ENCODE measurements at regions not wholly inside any gene's neighbourhood (a gene's known extent, or its start where the extent isn't known, plus 50 kb on each side); places are given as distances from the start of the nearest gene placed in this dataset.

DNA sequence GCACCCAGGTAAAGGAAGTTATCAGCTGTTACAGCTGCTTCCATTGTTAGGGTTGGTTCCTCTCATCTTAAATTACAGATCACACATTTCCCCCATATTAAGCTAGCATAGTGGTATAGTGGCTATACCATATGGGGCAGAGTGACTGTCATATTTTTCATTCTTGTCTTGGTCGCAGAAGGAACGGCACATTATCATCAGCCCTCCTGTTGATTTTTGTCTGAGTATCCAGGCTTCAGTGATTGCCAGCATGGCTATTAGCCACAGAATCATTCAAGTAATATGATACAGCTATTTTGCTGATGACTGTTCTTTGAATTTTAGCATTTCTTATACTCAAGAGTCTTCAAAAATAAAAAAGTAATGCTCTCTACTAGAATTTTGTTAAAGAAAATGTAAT lies 240.9 kb downstream of the LIG4 start:
- H3K4me3 ChIP-seq (replicated peaks; ENCODE audit: low read depth, low read length) = no peak overlapping the region
- TF ChIP-seq, protein P1, sequence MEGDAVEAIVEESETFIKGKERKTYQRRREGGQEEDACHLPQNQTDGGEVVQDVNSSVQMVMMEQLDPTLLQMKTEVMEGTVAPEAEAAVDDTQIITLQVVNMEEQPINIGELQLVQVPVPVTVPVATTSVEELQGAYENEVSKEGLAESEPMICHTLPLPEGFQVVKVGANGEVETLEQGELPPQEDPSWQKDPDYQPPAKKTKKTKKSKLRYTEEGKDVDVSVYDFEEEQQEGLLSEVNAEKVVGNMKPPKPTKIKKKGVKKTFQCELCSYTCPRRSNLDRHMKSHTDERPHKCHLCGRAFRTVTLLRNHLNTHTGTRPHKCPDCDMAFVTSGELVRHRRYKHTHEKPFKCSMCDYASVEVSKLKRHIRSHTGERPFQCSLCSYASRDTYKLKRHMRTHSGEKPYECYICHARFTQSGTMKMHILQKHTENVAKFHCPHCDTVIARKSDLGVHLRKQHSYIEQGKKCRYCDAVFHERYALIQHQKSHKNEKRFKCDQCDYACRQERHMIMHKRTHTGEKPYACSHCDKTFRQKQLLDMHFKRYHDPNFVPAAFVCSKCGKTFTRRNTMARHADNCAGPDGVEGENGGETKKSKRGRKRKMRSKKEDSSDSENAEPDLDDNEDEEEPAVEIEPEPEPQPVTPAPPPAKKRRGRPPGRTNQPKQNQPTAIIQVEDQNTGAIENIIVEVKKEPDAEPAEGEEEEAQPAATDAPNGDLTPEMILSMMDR (IDR thresholded peaks at IDR 0.05; ENCODE audit: low read depth, low read length, missing control alignments) = no peak
- DNase-seq (ENCODE audit: extremely low read depth, low read depth) = no peak

DNA sequence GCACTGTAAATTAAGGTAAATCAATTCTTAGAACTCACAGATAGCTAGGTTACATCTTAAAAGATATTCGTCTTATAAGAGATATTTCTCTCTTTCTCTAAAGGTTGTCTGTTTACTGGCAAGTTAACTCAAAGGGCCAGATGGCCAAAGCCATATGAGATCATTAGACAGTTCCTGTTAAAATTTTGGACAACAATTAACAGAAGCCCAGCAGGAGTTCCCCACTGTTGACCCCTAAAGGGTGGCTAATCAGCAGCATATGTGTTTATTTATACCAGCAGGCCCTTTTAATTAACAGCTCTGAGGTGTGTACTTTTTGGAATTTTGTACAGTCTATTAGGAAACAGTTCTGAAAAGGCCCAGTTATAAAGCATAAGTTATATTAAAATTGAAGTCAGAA lies 245.8 kb downstream of the LIG4 start:
- H3K4me3 ChIP-seq (replicated peaks; ENCODE audit: low read depth, low read length) = no peak overlapping the region
- TF ChIP-seq, protein P1 (IDR thresholded peaks at IDR 0.05; ENCODE audit: low read depth, low read length, missing control alignments) = no peak
- DNase-seq (ENCODE audit: extremely low read depth, low read depth) = no peak

DNA sequence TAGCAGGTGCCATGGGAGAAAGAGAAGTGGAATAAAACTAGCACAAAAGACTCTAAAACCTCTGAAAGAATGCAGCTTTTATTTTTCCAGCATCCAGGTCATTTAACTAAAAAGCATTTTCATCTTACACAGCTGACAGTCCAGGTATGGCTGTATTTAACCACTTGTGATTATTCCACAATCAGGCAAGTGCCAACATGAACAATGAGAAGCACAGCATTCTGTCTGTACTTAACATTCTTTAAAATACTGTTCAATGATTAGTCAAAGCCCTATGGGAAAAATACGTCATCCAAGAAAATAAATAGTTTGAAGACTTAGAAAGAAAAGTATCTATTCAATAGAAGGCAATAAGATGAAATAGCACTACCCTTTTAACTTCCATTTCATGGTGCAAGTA lies 246.9 kb downstream of the LIG4 start:
- TF ChIP-seq, protein P1 (IDR thresholded peaks at IDR 0.05; ENCODE audit: low read depth, low read length, missing control alignments) = no peak
- DNase-seq (ENCODE audit: extremely low read depth, low read depth) = no peak
- H3K4me3 ChIP-seq (replicated peaks; ENCODE audit: low read depth, low read length) = no peak overlapping the region

DNA sequence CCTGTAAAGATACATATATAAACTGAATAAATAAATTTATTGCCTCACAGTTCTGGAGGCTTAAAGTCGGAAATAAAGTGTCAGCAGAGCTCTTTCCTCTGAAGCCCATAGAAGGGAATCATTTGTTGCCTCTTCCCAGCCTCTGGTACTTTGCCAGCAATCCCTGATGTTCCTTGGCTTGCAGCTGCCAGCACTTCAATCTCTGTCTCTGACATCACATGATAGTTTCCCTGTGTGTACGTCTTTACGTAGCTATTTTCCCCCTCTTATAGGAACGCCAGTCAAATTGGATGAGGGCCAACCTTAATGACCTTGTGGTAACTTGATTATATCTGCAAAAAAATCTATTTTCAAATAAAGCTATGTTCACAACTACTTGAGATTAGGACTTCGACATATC lies 250.9 kb downstream of the LIG4 start:
- H3K4me3 ChIP-seq (replicated peaks; ENCODE audit: low read depth, low read length) = no peak overlapping the region
- DNase-seq (ENCODE audit: extremely low read depth, low read depth) = no peak
- TF ChIP-seq, protein P1 (IDR thresholded peaks at IDR 0.05; ENCODE audit: low read depth, low read length, missing control alignments) = no peak

DNA sequence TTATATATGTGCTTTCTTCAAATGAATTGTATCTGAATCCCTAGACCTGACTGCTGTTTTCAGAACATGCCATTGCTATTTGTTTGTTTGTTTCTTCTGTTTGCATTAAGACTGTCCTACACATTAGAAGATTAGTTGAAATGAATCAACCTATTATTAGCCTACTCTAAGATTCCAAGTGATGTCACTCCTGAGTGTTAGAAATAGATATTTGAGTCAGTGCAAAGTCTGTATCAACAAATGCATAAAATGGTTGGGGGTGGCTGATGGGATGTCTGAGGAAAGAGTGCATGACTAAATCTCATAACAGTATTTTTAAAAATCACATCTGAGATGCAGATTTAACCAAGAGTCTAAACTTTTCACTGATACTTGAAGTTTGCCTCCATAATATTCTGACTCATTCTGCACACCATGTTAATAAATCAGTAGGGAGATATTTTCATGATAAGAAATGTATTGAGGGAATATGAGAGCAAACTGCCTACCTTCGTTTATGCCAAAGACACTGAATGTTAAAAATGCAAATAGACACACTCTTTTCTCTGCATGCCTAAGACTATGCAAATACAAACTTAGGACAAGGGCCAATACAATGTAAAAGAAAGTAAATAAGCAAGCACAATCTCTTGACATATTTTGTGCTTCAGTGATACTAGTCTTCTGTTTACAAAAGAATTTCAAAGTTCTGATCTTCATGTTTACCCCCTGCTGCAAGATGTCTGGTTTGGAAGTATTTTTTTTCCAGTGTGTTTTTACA lies 253.3 kb downstream of the LIG4 start:
- H3K4me3 ChIP-seq (replicated peaks; ENCODE audit: low read depth, low read length) = no peak overlapping the region
- TF ChIP-seq, protein P1 (IDR thresholded peaks at IDR 0.05; ENCODE audit: low read depth, low read length, missing control alignments) = no peak
- DNase-seq (ENCODE audit: extremely low read depth, low read depth) = no peak

DNA sequence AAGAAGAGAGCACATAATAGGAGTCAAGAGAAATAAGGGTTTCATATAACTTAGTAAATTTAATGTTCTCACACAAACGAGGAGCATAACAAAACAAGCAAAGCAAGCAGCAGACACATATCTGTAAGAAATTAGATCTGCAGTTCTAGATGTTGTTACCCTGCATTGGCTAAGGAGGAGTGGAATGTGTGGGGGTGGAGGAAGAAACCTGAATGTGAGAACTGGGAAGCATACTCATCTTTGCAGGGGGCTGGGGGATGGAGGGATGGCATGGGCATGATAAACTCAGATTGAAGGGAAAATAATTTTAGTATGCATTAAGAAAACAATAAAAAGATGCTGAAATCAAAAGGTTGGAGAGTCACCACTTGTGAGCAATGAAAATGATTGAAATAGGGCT lies 255.0 kb downstream of the LIG4 start:
- DNase-seq (ENCODE audit: extremely low read depth, low read depth) = no peak
- TF ChIP-seq, protein P1 (IDR thresholded peaks at IDR 0.05; ENCODE audit: low read depth, low read length, missing control alignments) = no peak
- H3K4me3 ChIP-seq (replicated peaks; ENCODE audit: low read depth, low read length) = no peak overlapping the region

DNA sequence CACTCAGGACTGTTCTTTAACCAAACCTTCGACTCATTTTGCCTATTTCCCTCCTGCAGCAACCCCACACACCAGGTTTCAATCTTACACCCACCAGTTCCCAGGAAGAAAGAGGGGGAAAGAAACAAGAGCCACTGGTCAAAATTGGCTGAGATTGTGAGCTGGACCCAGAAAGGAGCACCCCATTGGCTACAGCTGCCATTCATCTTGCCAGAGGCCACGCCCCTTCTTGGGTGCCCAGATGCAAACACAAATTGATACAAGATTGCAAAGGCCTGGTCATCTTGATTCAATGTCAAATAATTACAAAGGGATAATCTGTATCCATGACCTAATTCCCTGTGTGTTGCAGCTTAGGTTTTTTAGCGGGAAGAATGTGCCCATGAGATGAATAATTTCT lies 258.4 kb downstream of the LIG4 start:
- no peak overlapping the region for H3K4me3 ChIP-seq (replicated peaks; ENCODE audit: low read depth, low read length)
- DNase-seq (ENCODE audit: extremely low read depth, low read depth) = no peak
- TF ChIP-seq, protein P1 (IDR thresholded peaks at IDR 0.05; ENCODE audit: low read depth, low read length, missing control alignments) = no peak
